Dendritic cell treated with granulocyte-macrophage colony-stimulating factor and Interleukin-4, amounts not matched to agents 40 ng/mL and 50 ng/mL, for 4 days (primary cell): ENCODE measurements at regions not wholly inside any gene's neighbourhood (a gene's known extent, or its start where the extent isn't known, plus 50 kb on each side); places are given as distances from the start of the nearest gene placed in this dataset.
"Not testable (repeated sequence)": the region's sequence is repeated elsewhere in the genome, so short reads cannot be mapped to it uniquely, and the experiment has no call there.

Experiments used
- H3K27ac Mint-ChIP-seq: one replicate; pipeline ENCODE4 v1.8.0; 2022; ENCODE audit warnings: mild to moderate bottlenecking, mixed read lengths
- H3K27me3 Mint-ChIP-seq: one replicate; pipeline ENCODE4 v1.8.0; 2022; ENCODE audit warnings: mild to moderate bottlenecking, mixed read lengths
- H3K36me3 Mint-ChIP-seq: one replicate; pipeline ENCODE4 v1.8.0; 2022; ENCODE audit warnings: low read depth, mixed read lengths
- H3K4me1 Mint-ChIP-seq: one replicate; pipeline ENCODE4 v1.8.0; 2022; ENCODE audit warnings: low read depth, mixed read lengths
- H3K4me3 Mint-ChIP-seq: one replicate; pipeline ENCODE4 v1.8.0; 2022; ENCODE audit warnings: mild to moderate bottlenecking, moderate library complexity, mixed read lengths
- H3K9me3 Mint-ChIP-seq: one replicate; pipeline ENCODE4 v1.8.0; 2022; ENCODE audit warnings: mixed read lengths
- intact Hi-C: fragments of 100-400 bp; cut with micrococcal nuclease; formaldehyde crosslinking; loops from one replicate; pipeline ENCODE4 v1.15.0; 2022

GRCh38 chr2:87326754-87327153 lies 305.1 kb upstream of the PLGLB1 start:
- H3K36me3 Mint-ChIP-seq, H3K4me3 Mint-ChIP-seq, H3K9me3 Mint-ChIP-seq, intact Hi-C loops, H3K27me3 Mint-ChIP-seq, H3K27ac Mint-ChIP-seq: not testable (repeated sequence)
- H3K4me1 Mint-ChIP-seq = peaks cover 13% of the 10 kb centered on the region

- H3K4me1 Mint-ChIP-seq = peaks cover 13% of the 10 kb centered on the region
- H3K4me3 Mint-ChIP-seq, H3K27me3 Mint-ChIP-seq, intact Hi-C loops, H3K27ac Mint-ChIP-seq, H3K9me3 Mint-ChIP-seq, H3K36me3 Mint-ChIP-seq: not testable (repeated sequence)
These were observed 306.2 kb upstream of the PLGLB1 start for GRCh38 chr2:87327648-87328371.

- H3K9me3 Mint-ChIP-seq, intact Hi-C loops, H3K27ac Mint-ChIP-seq, H3K36me3 Mint-ChIP-seq, H3K27me3 Mint-ChIP-seq, H3K4me3 Mint-ChIP-seq, H3K4me1 Mint-ChIP-seq: not testable (repeated sequence)
These were observed 307.9 kb upstream of the PLGLB1 start for GRCh38 chr2:87329529-87329928.

- intact Hi-C loops, H3K36me3 Mint-ChIP-seq, H3K27ac Mint-ChIP-seq, H3K4me1 Mint-ChIP-seq, H3K27me3 Mint-ChIP-seq, H3K9me3 Mint-ChIP-seq, H3K4me3 Mint-ChIP-seq: not testable (repeated sequence)
These were observed 308.8 kb upstream of the PLGLB1 start for GRCh38 chr2:87330486-87330885.

GRCh38 chr2:87331940-87332583 lies 310.4 kb upstream of the PLGLB1 start:
- H3K27me3 Mint-ChIP-seq, H3K9me3 Mint-ChIP-seq, H3K36me3 Mint-ChIP-seq, H3K27ac Mint-ChIP-seq, intact Hi-C loops, H3K4me3 Mint-ChIP-seq: not testable (repeated sequence)
- H3K4me1 Mint-ChIP-seq = peaks cover 12% of the 10 kb centered on the region

- H3K9me3 Mint-ChIP-seq, H3K4me3 Mint-ChIP-seq, H3K27me3 Mint-ChIP-seq, intact Hi-C loops, H3K36me3 Mint-ChIP-seq, H3K27ac Mint-ChIP-seq: not testable (repeated sequence)
- H3K4me1 Mint-ChIP-seq = peaks cover 12% of the 10 kb centered on the region
These were observed 313.2 kb upstream of the PLGLB1 start for GRCh38 chr2:87334888-87335287.

GRCh38 chr2:87338998-87339397 lies 317.4 kb upstream of the PLGLB1 start:
- H3K4me3 Mint-ChIP-seq, H3K9me3 Mint-ChIP-seq, H3K27ac Mint-ChIP-seq, H3K36me3 Mint-ChIP-seq, intact Hi-C loops, H3K27me3 Mint-ChIP-seq: not testable (repeated sequence)
- H3K4me1 Mint-ChIP-seq = peaks cover 12% of the 10 kb centered on the region

GRCh38 chr2:87341601-87342014 lies 320.0 kb upstream of the PLGLB1 start:
- H3K36me3 Mint-ChIP-seq, H3K4me1 Mint-ChIP-seq, H3K27me3 Mint-ChIP-seq, H3K4me3 Mint-ChIP-seq, intact Hi-C loops, H3K27ac Mint-ChIP-seq, H3K9me3 Mint-ChIP-seq: not testable (repeated sequence)

GRCh38 chr2:87342175-87342574 lies 320.5 kb upstream of the PLGLB1 start:
- H3K4me3 Mint-ChIP-seq, H3K27me3 Mint-ChIP-seq, H3K9me3 Mint-ChIP-seq, H3K27ac Mint-ChIP-seq, H3K4me1 Mint-ChIP-seq, H3K36me3 Mint-ChIP-seq, intact Hi-C loops: not testable (repeated sequence)

GRCh38 chr2:87343347-87343746 lies 321.7 kb upstream of the PLGLB1 start:
- H3K36me3 Mint-ChIP-seq, H3K4me3 Mint-ChIP-seq, intact Hi-C loops, H3K27ac Mint-ChIP-seq, H3K27me3 Mint-ChIP-seq, H3K9me3 Mint-ChIP-seq, H3K4me1 Mint-ChIP-seq: not testable (repeated sequence)

GRCh38 chr2:87345283-87345682 lies 323.6 kb upstream of the PLGLB1 start:
- H3K4me3 Mint-ChIP-seq, intact Hi-C loops, H3K27me3 Mint-ChIP-seq, H3K4me1 Mint-ChIP-seq, H3K27ac Mint-ChIP-seq, H3K36me3 Mint-ChIP-seq, H3K9me3 Mint-ChIP-seq: not testable (repeated sequence)

- H3K4me1 Mint-ChIP-seq, H3K36me3 Mint-ChIP-seq, H3K27ac Mint-ChIP-seq, H3K4me3 Mint-ChIP-seq, H3K9me3 Mint-ChIP-seq, H3K27me3 Mint-ChIP-seq, intact Hi-C loops: not testable (repeated sequence)
These were observed 326.9 kb upstream of the PLGLB1 start for GRCh38 chr2:87348556-87348955.

- intact Hi-C loops, H3K4me1 Mint-ChIP-seq, H3K9me3 Mint-ChIP-seq, H3K36me3 Mint-ChIP-seq, H3K27me3 Mint-ChIP-seq, H3K4me3 Mint-ChIP-seq, H3K27ac Mint-ChIP-seq: not testable (repeated sequence)
These were observed 327.4 kb upstream of the PLGLB1 start for GRCh38 chr2:87349006-87349405.

- H3K9me3 Mint-ChIP-seq = not testable (repeated sequence)
These were observed 330.7 kb upstream of the PLGLB1 start for GRCh38 chr2:87352178-87352934.

More at GRCh38 chr2:87352178-87352934, 330.7 kb upstream of the PLGLB1 start:
- H3K4me3 Mint-ChIP-seq, H3K27ac Mint-ChIP-seq, intact Hi-C loops, H3K4me1 Mint-ChIP-seq, H3K36me3 Mint-ChIP-seq, H3K27me3 Mint-ChIP-seq: not testable (repeated sequence)
